ENCODE measurements at regions not wholly inside any gene's neighbourhood (a gene's known extent, or its start where the extent isn't known, plus 50 kb on each side); places are given as distances from the start of the nearest gene placed in this dataset.
"Not testable (repeated sequence)": the region's sequence is repeated elsewhere in the genome, so short reads cannot be mapped to it uniquely, and the experiment has no call there.

- no peak for TF ChIP-seq CTCF (IDR thresholded peaks at IDR 0.05; ENCODE audit: insufficient read depth, low read length, poor library complexity, severe bottlenecking)
- no peak for DNase-seq (ENCODE audit: extremely low read depth, insufficient read length)
- Histone ChIP-seq H3K27me3 (replicated peaks; ENCODE audit: control insufficient read depth, insufficient read depth, low read length) (no peaks in the 10 kb centered on the region), H3K4me3 (replicated peaks; ENCODE audit: low read depth, low read length) (no peak overlapping the region), H3K36me3 (ENCODE audit: control insufficient read depth, insufficient read depth, low read length) (no peaks in the 10 kb centered on the region)
Measured at GRCh38 chr9:75488719-75489110, 400.4 kb downstream of the OSTF1 start.

GRCh38 chr9:75490326-75490725 is 400.1 kb upstream of the PCSK5 start:
- Histone ChIP-seq H3K4me3 (replicated peaks; ENCODE audit: low read depth, low read length) (no peak overlapping the region), H3K27me3 (replicated peaks; ENCODE audit: control insufficient read depth, insufficient read depth, low read length) (no peaks in the 10 kb centered on the region), H3K36me3 (ENCODE audit: control insufficient read depth, insufficient read depth, low read length) (no peaks in the 10 kb centered on the region)
- DNase-seq (ENCODE audit: extremely low read depth, insufficient read length) = no peak
- TF ChIP-seq CTCF (IDR thresholded peaks at IDR 0.05; ENCODE audit: insufficient read depth, low read length, poor library complexity, severe bottlenecking) = no peak

DNA sequence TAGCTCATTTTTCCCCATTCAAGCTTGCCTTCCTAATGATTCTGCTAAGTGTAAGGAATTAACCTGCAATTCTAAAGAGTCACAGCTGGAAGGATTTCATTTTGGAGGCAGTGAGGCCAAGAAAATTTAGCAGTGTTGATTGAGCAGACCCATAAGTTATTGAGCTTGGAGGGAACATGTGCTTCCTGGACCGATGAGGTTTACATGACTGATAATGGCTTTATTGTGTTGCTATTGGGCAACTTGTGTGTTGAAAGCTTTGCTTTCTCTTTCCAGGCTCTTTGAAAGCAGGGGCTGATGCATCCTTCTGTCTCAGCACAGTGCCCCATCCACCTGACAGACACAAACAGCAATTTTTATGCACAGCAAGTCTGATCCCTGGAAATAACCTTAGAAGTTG is 398.9 kb upstream of the PCSK5 start:
- no peak for TF ChIP-seq CTCF (IDR thresholded peaks at IDR 0.05; ENCODE audit: insufficient read depth, low read length, poor library complexity, severe bottlenecking)
- H3K27me3 ChIP-seq (replicated peaks; ENCODE audit: control insufficient read depth, insufficient read depth, low read length) = no peaks in the 10 kb centered on the region
- no peak overlapping the region for H3K4me3 ChIP-seq (replicated peaks; ENCODE audit: low read depth, low read length)
- DNase-seq (ENCODE audit: extremely low read depth, insufficient read length) = no peak
- no peaks in the 10 kb centered on the region for H3K36me3 ChIP-seq (ENCODE audit: control insufficient read depth, insufficient read depth, low read length)

- Histone ChIP-seq H3K4me3 (replicated peaks; ENCODE audit: low read depth, low read length) (no peak overlapping the region), H3K27me3 (replicated peaks; ENCODE audit: control insufficient read depth, insufficient read depth, low read length) (no peaks in the 10 kb centered on the region), H3K36me3 (ENCODE audit: control insufficient read depth, insufficient read depth, low read length) (no peaks in the 10 kb centered on the region)
- no peak for TF ChIP-seq CTCF (IDR thresholded peaks at IDR 0.05; ENCODE audit: insufficient read depth, low read length, poor library complexity, severe bottlenecking)
- no peak for DNase-seq (ENCODE audit: extremely low read depth, insufficient read length)
Measured at GRCh38 chr9:75499812-75500211, 390.7 kb upstream of the PCSK5 start.

- no peaks in the 10 kb centered on the region for H3K36me3 ChIP-seq (ENCODE audit: control insufficient read depth, insufficient read depth, low read length)
- TF ChIP-seq CTCF (IDR thresholded peaks at IDR 0.05; ENCODE audit: insufficient read depth, low read length, poor library complexity, severe bottlenecking) = no peak
- DNase-seq (ENCODE audit: extremely low read depth, insufficient read length) = no peak
- H3K27me3 ChIP-seq (replicated peaks; ENCODE audit: control insufficient read depth, insufficient read depth, low read length) = no peaks in the 10 kb centered on the region
- no peak overlapping the region for H3K4me3 ChIP-seq (replicated peaks; ENCODE audit: low read depth, low read length)
Measured at GRCh38 chr9:75500479-75500878, 390.0 kb upstream of the PCSK5 start.

GRCh38 chr9:75500940-75501339 is 389.5 kb upstream of the PCSK5 start:
- not testable (repeated sequence) for DNase-seq (ENCODE audit: extremely low read depth, insufficient read length); H3K4me3 ChIP-seq (replicated peaks; ENCODE audit: low read depth, low read length); H3K27me3 ChIP-seq (replicated peaks; ENCODE audit: control insufficient read depth, insufficient read depth, low read length); H3K36me3 ChIP-seq (ENCODE audit: control insufficient read depth, insufficient read depth, low read length)

Data from GM06990 (cell line).